ENCODE measurements at regions not wholly inside any gene's neighbourhood (a gene's known extent, or its start where the extent isn't known, plus 50 kb on each side); places are given as distances from the start of the nearest gene placed in this dataset.

DNA sequence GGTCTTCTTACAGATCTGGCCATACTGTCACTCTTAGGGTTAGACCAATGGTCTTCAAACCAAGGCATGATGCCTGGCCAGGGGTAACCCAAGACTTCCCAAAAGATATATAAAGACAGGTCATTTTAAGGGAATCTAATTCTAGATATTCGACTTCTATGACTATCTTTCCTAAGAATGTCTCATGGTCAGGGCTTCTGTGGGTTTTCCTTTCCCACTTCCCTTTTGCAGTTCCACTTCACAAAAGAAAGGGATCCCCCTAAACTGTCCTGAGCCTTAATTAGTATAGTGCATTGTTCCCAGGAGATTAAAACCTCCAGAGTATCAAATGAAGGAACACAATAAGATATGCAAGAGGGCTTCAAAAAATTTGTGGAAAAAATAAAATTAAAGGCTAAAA lies 223.6 kb upstream of the SIX2 start:
- H3K36me3 ChIP-seq (ENCODE audit: insufficient read depth, low read length): no peaks in the 10 kb centered on the region
- POLR2A ChIA-PET (ENCODE audit: partially characterized antibody): no interaction called here
- no peaks in the 10 kb centered on the region for H3K36me3 Mint-ChIP-seq
- H3K27ac Mint-ChIP-seq: no peak overlapping the region
- peaks cover 0 to 4% (median 3%) of the 10 kb centered on the region in 8 donors for H3K9me3 Mint-ChIP-seq
- intact Hi-C loops (cut with micrococcal nuclease): no loop called here
- CTCF ChIA-PET (ENCODE audit: partially characterized antibody): no interaction called here
- H3K4me1 ChIP-seq (ENCODE audit: insufficient read depth, low read length): no peaks in the 10 kb centered on the region
- no peak overlapping the region for H3K4me3 Mint-ChIP-seq
- H3K4me3 ChIP-seq (ENCODE audit: low read length in 2 of 2): no peak overlapping the region
- no peaks in the 10 kb centered on the region for H3K27me3 ChIP-seq (ENCODE audit: insufficient read depth, low read length)
- H3K27me3 Mint-ChIP-seq: peaks cover 7% of the 10 kb centered on the region in 2 donors
- no peak overlapping the region for H3K27ac ChIP-seq (ENCODE audit: low read depth, low read length)
- DNase-seq: no peak
- H3K9me3 ChIP-seq (ENCODE audit: control insufficient read depth in 1 of 2, low read length in 2 of 2): no peaks in the 10 kb centered on the region
- peaks cover 0 to 2% (median 0%) of the 10 kb centered on the region in 4 donors for H3K4me1 Mint-ChIP-seq

DNA sequence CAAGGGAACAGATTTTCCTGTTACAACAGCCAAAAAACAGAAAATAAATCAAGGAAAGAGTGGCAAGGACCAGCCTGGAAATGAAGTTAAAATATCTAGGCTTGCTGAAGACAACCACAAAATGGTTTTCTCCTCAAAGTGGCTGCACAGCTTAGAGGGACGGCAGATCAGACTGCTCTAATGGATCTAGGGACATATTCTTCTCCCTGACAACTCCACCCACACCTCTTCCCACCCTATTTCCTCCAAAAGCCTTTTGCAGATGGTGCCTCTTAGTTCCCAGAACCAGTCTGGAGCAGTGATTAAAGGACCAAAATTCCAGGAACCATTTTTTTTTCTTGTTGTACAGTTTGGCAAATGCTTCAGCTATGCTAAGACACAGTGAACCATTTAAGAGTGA lies 220.2 kb upstream of the SIX2 start:
- Histone ChIP-seq H3K36me3 (ENCODE audit: insufficient read depth, low read length) (no peaks in the 10 kb centered on the region), H3K4me1 (ENCODE audit: insufficient read depth, low read length) (no peaks in the 10 kb centered on the region), H3K9me3 (ENCODE audit: control insufficient read depth in 1 of 2, low read length in 2 of 2) (no peaks in the 10 kb centered on the region), H3K27me3 (ENCODE audit: insufficient read depth, low read length) (no peaks in the 10 kb centered on the region), H3K4me3 (ENCODE audit: low read length in 2 of 2) (no peak overlapping the region), H3K27ac (ENCODE audit: low read depth, low read length) (no peak overlapping the region)
- intact Hi-C loops (cut with micrococcal nuclease): no loop called here
- Mint-ChIP-seq H3K9me3 (peaks cover 0 to 11% (median 4%) of the 10 kb centered on the region in 8 donors), H3K4me1 (no peaks in the 10 kb centered on the region), H3K36me3 (no peaks in the 10 kb centered on the region), H3K27me3 (peaks cover 8 to 9% of the 10 kb centered on the region in 2 donors), H3K27ac (no peak overlapping the region), H3K4me3 (no peak overlapping the region)
- ChIA-PET CTCF (ENCODE audit: partially characterized antibody) (interaction anchor here (1.3 kb wide), 1 partner anchor 25 kb away, joined by 3 read pairs; no protein-coding TSS in a partner anchor), POLR2A (ENCODE audit: partially characterized antibody) (no interaction called here)
- no peak for DNase-seq

DNA sequence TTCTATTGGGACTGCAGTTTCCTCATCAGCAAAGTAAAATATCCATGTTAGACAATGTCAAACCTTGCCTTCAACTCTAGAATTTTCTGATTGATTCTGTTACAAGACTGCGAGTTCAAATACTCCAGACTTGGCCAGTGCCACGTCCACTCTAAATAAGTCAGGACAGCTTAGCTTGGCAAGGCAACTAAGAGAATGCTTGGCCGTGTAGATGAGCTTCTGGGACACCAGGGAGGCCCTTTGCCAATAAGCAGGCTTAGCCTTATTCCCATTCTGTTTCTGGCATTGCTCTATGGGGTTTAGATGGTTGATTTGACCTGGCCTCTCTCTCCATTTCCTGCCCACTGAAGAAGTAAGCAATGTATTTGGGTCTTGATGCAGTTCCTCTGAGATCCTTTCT lies 218.1 kb upstream of the SIX2 start:
- Mint-ChIP-seq H3K27ac (no peak overlapping the region), H3K4me3 (no peak overlapping the region)
- CTCF ChIA-PET (ENCODE audit: partially characterized antibody): no interaction called here

DNA sequence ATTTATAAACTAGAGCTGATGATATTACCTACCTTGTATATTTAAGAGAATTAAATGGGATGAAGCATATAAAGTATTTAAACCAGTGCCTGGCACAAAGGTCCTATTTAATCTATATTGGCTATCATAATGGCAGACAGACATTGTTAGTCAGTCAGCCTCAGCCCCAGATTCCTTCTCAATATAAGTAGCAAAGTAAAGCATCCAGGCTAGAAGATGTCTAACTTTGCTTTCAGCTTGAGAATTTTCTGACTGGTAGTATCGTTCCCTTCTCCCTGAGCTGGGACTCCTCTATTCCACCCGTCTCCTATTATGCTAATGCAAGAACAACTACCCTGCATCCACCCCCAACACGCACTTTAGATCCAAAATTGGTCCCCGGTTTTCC lies 215.7 kb upstream of the SIX2 start:
- H3K4me3 ChIP-seq (ENCODE audit: low read length in 2 of 2): no peak overlapping the region
- no peaks in the 10 kb centered on the region for H3K4me1 ChIP-seq (ENCODE audit: insufficient read depth, low read length)
- CTCF ChIA-PET (ENCODE audit: partially characterized antibody): no interaction called here
- H3K9me3 ChIP-seq (ENCODE audit: control insufficient read depth in 1 of 2, low read length in 2 of 2): no peaks in the 10 kb centered on the region
- no peaks in the 10 kb centered on the region for H3K36me3 ChIP-seq (ENCODE audit: insufficient read depth, low read length)
- no peaks in the 10 kb centered on the region for H3K27me3 ChIP-seq (ENCODE audit: insufficient read depth, low read length)
- peaks cover 0 to 11% (median 4%) of the 10 kb centered on the region in 8 donors for H3K9me3 Mint-ChIP-seq
- DNase-seq: no peak
- intact Hi-C loops (cut with micrococcal nuclease): no loop called here
- H3K4me1 Mint-ChIP-seq: no peaks in the 10 kb centered on the region
- no peak overlapping the region for H3K4me3 Mint-ChIP-seq
- peaks cover 14 to 16% of the 10 kb centered on the region in 2 donors for H3K27me3 Mint-ChIP-seq
- no peak overlapping the region for H3K27ac ChIP-seq (ENCODE audit: low read depth, low read length)
- no peaks in the 10 kb centered on the region for H3K36me3 Mint-ChIP-seq
- H3K27ac Mint-ChIP-seq: no peak overlapping the region
- POLR2A ChIA-PET (ENCODE audit: partially characterized antibody): no interaction called here

More for the DNA sequence above, 218.1 kb upstream of the SIX2 start:
- H3K4me1 ChIP-seq (ENCODE audit: insufficient read depth, low read length): no peaks in the 10 kb centered on the region
- H3K36me3 ChIP-seq (ENCODE audit: insufficient read depth, low read length): no peaks in the 10 kb centered on the region
- Mint-ChIP-seq H3K36me3 (no peaks in the 10 kb centered on the region), H3K27me3 (peaks cover 12 to 13% of the 10 kb centered on the region in 2 donors), H3K4me1 (no peaks in the 10 kb centered on the region), H3K9me3 (peaks cover 0 to 11% (median 4%) of the 10 kb centered on the region in 8 donors)
- no peak overlapping the region for H3K4me3 ChIP-seq (ENCODE audit: low read length in 2 of 2)
- H3K27ac ChIP-seq (ENCODE audit: low read depth, low read length): no peak overlapping the region
- POLR2A ChIA-PET (ENCODE audit: partially characterized antibody): no interaction called here
- H3K9me3 ChIP-seq (ENCODE audit: control insufficient read depth in 1 of 2, low read length in 2 of 2): no peaks in the 10 kb centered on the region
- DNase-seq: no peak
- intact Hi-C loops (cut with micrococcal nuclease): no loop called here
- no peaks in the 10 kb centered on the region for H3K27me3 ChIP-seq (ENCODE audit: insufficient read depth, low read length)

DNA sequence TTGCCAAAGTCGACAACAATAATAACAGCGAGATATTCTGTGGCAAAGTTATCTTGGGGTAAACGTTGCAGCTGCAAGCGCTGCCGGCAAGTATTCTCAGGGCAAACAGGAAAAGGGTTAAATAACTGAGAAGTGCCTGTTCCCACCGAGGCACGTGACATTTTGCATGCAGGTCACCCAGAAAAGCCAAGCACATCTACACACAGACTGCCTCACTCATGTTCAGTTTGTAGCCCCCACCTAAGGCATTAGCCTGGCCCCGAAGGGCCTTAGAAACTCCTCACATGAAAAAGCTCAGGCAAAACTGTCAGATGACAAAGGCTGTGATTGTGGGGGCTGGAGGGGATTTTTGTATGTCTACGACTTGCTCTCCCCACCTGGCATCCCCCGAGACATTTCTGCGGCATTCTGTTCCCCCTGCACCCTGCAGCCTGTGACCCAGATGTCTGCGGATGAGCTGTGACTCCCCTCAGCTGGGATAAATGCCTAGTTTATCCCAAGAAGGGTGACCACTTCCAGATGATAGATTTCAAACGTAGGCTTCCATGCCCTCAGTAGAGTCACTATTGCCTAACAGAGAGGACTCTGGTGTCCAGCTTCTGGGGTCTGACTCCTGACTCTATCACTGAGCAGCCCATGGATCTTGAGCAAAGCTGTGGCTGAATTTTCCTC lies 215.2 kb upstream of the SIX2 start:
- Mint-ChIP-seq H3K9me3 (peaks cover 0 to 11% (median 4%) of the 10 kb centered on the region in 8 donors), H3K27ac (no peak overlapping the region), H3K27me3 (peaks cover 14 to 16% of the 10 kb centered on the region in 2 donors), H3K36me3 (no peaks in the 10 kb centered on the region), H3K4me1 (no peaks in the 10 kb centered on the region), H3K4me3 (no peak overlapping the region)
- POLR2A ChIA-PET (ENCODE audit: partially characterized antibody): no interaction called here
- Histone ChIP-seq H3K9me3 (ENCODE audit: control insufficient read depth in 1 of 2, low read length in 2 of 2) (no peaks in the 10 kb centered on the region), H3K27me3 (ENCODE audit: insufficient read depth, low read length) (no peaks in the 10 kb centered on the region), H3K4me1 (ENCODE audit: insufficient read depth, low read length) (no peaks in the 10 kb centered on the region), H3K36me3 (ENCODE audit: insufficient read depth, low read length) (no peaks in the 10 kb centered on the region), H3K27ac (ENCODE audit: low read depth, low read length) (no peak overlapping the region), H3K4me3 (ENCODE audit: low read length in 2 of 2) (no peak overlapping the region)
- DNase-seq: no peak
- intact Hi-C loops (cut with micrococcal nuclease): no loop called here
- CTCF ChIA-PET (ENCODE audit: partially characterized antibody): no interaction called here

DNA sequence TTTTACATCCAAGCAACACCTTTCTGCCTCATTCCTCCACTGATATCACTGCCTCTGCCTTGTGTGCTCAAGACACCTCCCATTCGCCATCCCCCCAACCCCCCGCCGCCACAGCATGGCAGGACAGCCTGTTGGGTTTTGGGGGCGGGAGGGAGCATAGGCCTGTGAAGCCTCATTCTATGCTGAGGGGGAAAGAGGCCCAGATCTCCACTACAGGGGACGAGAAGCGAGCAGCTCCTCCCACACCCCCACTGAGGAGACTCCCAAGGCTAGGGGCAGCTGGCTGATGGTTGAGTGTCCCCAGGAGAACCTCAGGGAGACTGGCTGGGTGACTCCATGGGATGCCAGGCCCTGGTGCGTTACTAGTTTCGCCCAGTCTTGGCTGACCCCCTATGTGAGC lies 214.3 kb upstream of the SIX2 start:
- CTCF ChIA-PET (ENCODE audit: partially characterized antibody): no interaction called here
- Mint-ChIP-seq H3K4me3 (no peak overlapping the region), H3K4me1 (no peaks in the 10 kb centered on the region), H3K36me3 (no peaks in the 10 kb centered on the region), H3K27ac (no peak overlapping the region), H3K9me3 (peaks cover 0 to 11% (median 4%) of the 10 kb centered on the region in 8 donors), H3K27me3 (peaks cover 14 to 17% of the 10 kb centered on the region in 2 donors)
- no peaks in the 10 kb centered on the region for H3K9me3 ChIP-seq (ENCODE audit: control insufficient read depth in 1 of 2, low read length in 2 of 2)
- no peak overlapping the region for H3K27ac ChIP-seq (ENCODE audit: low read depth, low read length)
- POLR2A ChIA-PET (ENCODE audit: partially characterized antibody): no interaction called here
- intact Hi-C loops (cut with micrococcal nuclease): no loop called here
- H3K4me1 ChIP-seq (ENCODE audit: insufficient read depth, low read length): no peaks in the 10 kb centered on the region
- no peak overlapping the region for H3K4me3 ChIP-seq (ENCODE audit: low read length in 2 of 2)
- DNase-seq: no peak
- no peaks in the 10 kb centered on the region for H3K36me3 ChIP-seq (ENCODE audit: insufficient read depth, low read length)
- no peaks in the 10 kb centered on the region for H3K27me3 ChIP-seq (ENCODE audit: insufficient read depth, low read length)

DNA sequence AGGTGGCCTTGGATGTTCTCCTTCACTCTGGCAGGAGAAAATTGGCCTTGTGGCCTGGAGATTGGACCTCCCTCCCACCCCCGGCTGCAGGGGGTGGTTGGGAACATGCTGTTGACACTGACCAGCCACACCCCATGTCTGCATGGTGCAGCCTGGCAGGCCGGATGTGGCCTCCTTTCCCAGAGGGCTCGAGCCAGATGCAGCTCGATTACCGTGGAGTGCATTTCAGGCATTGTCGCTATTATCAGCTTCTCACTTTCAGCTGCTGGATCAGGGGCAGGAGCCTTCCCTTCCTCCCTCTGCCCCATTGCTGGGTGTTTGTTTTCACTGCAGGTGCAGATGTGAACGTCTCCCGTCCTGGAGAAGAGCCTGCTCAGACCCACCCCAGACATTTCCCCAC lies 211.0 kb upstream of the SIX2 start:
- peaks cover 0 to 14% (median 3%) of the 10 kb centered on the region in 8 donors for H3K9me3 Mint-ChIP-seq
- Histone ChIP-seq H3K27me3 (ENCODE audit: insufficient read depth, low read length) (no peaks in the 10 kb centered on the region), H3K4me1 (ENCODE audit: insufficient read depth, low read length) (no peaks in the 10 kb centered on the region), H3K36me3 (ENCODE audit: insufficient read depth, low read length) (no peaks in the 10 kb centered on the region), H3K9me3 (ENCODE audit: control insufficient read depth in 1 of 2, low read length in 2 of 2) (no peaks in the 10 kb centered on the region), H3K4me3 (ENCODE audit: low read length in 2 of 2) (no peak overlapping the region), H3K27ac (ENCODE audit: low read depth, low read length) (no peak overlapping the region)
- H3K4me3 Mint-ChIP-seq: no peak overlapping the region
- intact Hi-C loops (cut with micrococcal nuclease): no loop called here
- DNase-seq: no peak
- H3K4me1 Mint-ChIP-seq: no peaks in the 10 kb centered on the region
- ChIA-PET CTCF (ENCODE audit: partially characterized antibody) (no interaction called here), POLR2A (ENCODE audit: partially characterized antibody) (no interaction called here)
- no peaks in the 10 kb centered on the region for H3K36me3 Mint-ChIP-seq
- H3K27ac Mint-ChIP-seq: no peak overlapping the region
- H3K27me3 Mint-ChIP-seq: peaks cover 13 to 17% of the 10 kb centered on the region in 2 donors

DNA sequence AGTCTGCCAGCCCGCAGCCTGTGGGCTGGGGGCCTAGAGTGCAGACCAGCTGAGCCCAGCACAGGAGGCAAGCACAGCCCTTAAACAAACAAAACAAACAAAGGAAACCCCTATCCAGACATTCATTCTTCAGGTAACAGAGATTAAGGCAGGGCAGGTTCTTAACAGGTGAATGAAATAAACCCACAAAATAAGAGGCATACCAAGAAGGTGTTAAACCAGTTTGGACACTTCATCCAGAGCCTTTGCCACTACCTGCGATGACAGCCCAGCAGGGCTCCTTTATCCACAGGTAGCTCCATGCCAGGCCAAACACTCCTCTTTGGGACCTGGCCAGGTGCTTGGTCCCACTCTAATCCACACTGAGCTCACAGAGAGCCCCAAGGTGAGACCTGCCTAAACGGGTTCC lies 209.7 kb upstream of the SIX2 start:
- no peak for DNase-seq
- peaks cover 2% of the 10 kb centered on the region for H3K27me3 ChIP-seq (ENCODE audit: insufficient read depth, low read length)
- POLR2A ChIA-PET (ENCODE audit: partially characterized antibody): no interaction called here

More for the DNA sequence above, 209.7 kb upstream of the SIX2 start:
- no peak overlapping the region for H3K4me3 ChIP-seq (ENCODE audit: low read length in 2 of 2)
- no peaks in the 10 kb centered on the region for H3K4me1 ChIP-seq (ENCODE audit: insufficient read depth, low read length)
- no peak overlapping the region for H3K27ac ChIP-seq (ENCODE audit: low read depth, low read length)
- Mint-ChIP-seq H3K27ac (no peak overlapping the region), H3K4me3 (no peak overlapping the region), H3K36me3 (no peaks in the 10 kb centered on the region), H3K9me3 (peaks cover 0 to 14% (median 3%) of the 10 kb centered on the region in 8 donors), H3K27me3 (peaks cover 10 to 11% of the 10 kb centered on the region in 2 donors), H3K4me1 (no peaks in the 10 kb centered on the region)
- CTCF ChIA-PET (ENCODE audit: partially characterized antibody): no interaction called here
- H3K36me3 ChIP-seq (ENCODE audit: insufficient read depth, low read length): no peaks in the 10 kb centered on the region
- H3K9me3 ChIP-seq (ENCODE audit: control insufficient read depth in 1 of 2, low read length in 2 of 2): no peaks in the 10 kb centered on the region
- intact Hi-C loops (cut with micrococcal nuclease): no loop called here

All from CD4-positive, alpha-beta memory T cell (primary cell).